Gastrocnemius medialis (tissue), 4 donors: ENCODE measurements at regions not wholly inside any gene's neighbourhood (a gene's known extent, or its start where the extent isn't known, plus 50 kb on each side); places are given as distances from the start of the nearest gene placed in this dataset.

ENCODE experiments used
- POLR2A ChIP-seq, 2 donors: fragments of 450-650 bp; IDR thresholded peaks; one replicate each; pipeline ENCODE4 v1.6.1; 2017; ENCODE audit warnings: antibody characterized with exemption in 2 of 2, mild to moderate bottlenecking in 2 of 2, moderate library complexity in 2 of 2
- TF ChIP-seq, protein P1 (sequence below), 5 experiments: fragments of 450-650 bp in 3 of 5; fragments of 200-600 bp in 2 of 5; sonication (generic) in 2 of 5; IDR thresholded peaks in 4 of 5; conservative IDR thresholded peaks in 1 of 5; 1 replicate in 4 of 5; 2 replicates in 1 of 5; pipeline ENCODE4 v1.5.1; 2016 to 2019; ENCODE audit warnings: antibody characterized with exemption in 5 of 5, mild to moderate bottlenecking in 3 of 5, moderate library complexity in 3 of 5

DNA sequence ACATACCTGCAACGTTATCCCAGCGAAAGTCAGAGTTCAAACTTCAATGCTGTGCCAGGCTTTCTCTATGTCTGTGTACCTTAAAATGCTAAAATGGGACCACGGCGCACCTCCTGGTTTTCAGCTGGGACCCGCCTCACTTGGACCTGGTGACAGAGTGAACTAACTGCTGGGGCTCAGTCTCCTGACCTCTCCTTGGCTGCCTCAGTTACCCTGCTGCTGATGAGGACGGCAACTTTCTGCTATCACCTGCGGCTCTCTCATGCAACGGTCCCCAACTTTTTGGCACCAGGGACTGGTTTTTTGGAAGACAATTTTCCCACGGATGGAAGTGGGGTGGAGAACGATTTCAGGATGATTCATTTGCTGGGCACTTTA lies 402.8 kb downstream of the BRD1 start:
- TF ChIP-seq POLR2A (IDR thresholded peaks at IDR 0.05) = no peak
- TF ChIP-seq, protein P1, sequence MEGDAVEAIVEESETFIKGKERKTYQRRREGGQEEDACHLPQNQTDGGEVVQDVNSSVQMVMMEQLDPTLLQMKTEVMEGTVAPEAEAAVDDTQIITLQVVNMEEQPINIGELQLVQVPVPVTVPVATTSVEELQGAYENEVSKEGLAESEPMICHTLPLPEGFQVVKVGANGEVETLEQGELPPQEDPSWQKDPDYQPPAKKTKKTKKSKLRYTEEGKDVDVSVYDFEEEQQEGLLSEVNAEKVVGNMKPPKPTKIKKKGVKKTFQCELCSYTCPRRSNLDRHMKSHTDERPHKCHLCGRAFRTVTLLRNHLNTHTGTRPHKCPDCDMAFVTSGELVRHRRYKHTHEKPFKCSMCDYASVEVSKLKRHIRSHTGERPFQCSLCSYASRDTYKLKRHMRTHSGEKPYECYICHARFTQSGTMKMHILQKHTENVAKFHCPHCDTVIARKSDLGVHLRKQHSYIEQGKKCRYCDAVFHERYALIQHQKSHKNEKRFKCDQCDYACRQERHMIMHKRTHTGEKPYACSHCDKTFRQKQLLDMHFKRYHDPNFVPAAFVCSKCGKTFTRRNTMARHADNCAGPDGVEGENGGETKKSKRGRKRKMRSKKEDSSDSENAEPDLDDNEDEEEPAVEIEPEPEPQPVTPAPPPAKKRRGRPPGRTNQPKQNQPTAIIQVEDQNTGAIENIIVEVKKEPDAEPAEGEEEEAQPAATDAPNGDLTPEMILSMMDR (IDR thresholded peaks at IDR 0.05 in 4 of 5, conservative IDR thresholded peaks at IDR 0.05 in 1 of 5) = no peak
